ENCODE measurements at regions not wholly inside any gene's neighbourhood (a gene's known extent, or its start where the extent isn't known, plus 50 kb on each side); places are given as distances from the start of the nearest gene placed in this dataset.
"Not testable (repeated sequence)": the region's sequence is repeated elsewhere in the genome, so short reads cannot be mapped to it uniquely, and the experiment has no call there.

DNA sequence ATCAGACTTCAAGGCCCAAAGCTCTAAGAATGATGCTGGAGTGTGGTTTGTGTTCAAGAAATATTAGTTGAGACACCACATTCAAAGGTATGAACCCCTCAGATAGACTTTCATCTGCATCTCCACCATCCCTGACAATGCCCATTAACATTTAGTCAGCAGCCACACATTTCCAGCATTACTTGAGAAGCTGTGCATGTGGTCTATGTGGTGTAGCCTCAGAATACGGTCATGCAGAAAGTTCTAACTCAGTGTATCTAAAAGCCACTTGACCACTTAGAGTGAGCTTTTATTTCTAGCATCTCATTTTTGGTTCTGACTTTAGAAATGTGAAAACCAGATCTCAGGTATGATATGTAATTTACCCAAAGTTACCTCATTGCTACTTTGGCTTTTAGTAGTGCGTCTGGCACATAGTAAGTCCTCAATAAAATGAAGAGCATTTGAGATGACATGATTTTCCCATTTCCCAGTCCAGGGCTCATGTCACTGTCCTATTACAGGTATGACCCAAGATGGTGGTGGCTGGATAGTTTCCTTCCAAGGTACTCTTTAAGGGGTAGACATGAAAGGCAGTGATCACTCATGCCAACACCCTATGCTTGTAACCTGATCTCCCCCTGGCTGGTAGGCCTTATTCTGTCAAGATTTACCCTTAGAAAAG is 272.4 kb upstream of the PLGLB1 start:
- TF ChIP-seq, protein P1, sequence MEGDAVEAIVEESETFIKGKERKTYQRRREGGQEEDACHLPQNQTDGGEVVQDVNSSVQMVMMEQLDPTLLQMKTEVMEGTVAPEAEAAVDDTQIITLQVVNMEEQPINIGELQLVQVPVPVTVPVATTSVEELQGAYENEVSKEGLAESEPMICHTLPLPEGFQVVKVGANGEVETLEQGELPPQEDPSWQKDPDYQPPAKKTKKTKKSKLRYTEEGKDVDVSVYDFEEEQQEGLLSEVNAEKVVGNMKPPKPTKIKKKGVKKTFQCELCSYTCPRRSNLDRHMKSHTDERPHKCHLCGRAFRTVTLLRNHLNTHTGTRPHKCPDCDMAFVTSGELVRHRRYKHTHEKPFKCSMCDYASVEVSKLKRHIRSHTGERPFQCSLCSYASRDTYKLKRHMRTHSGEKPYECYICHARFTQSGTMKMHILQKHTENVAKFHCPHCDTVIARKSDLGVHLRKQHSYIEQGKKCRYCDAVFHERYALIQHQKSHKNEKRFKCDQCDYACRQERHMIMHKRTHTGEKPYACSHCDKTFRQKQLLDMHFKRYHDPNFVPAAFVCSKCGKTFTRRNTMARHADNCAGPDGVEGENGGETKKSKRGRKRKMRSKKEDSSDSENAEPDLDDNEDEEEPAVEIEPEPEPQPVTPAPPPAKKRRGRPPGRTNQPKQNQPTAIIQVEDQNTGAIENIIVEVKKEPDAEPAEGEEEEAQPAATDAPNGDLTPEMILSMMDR (optimal IDR thresholded peaks at IDR 0.05 in 1 of 3, IDR thresholded peaks at IDR 0.05 in 1 of 3, conservative IDR thresholded peaks at IDR 0.05 in 1 of 3; ENCODE audit: extremely low read depth in 1 of 3, insufficient read depth in 2 of 3, low read length in 3 of 3) = not testable (repeated sequence)
- TF ChIP-seq EZH2 (IDR thresholded peaks at IDR 0.05; ENCODE audit: low read length) = not testable (repeated sequence)
